Kidney glomerular epithelial cell (primary cell): ENCODE measurements at regions not wholly inside any gene's neighbourhood (a gene's known extent, or its start where the extent isn't known, plus 50 kb on each side); places are given as distances from the start of the nearest gene placed in this dataset.
"Not testable (repeated sequence)": the region's sequence is repeated elsewhere in the genome, so short reads cannot be mapped to it uniquely, and the experiment has no call there.

ENCODE experiments used
- DNase-seq: peaks from one replicate; lab custom pipeline; 2025; lab: John Stamatoyannopoulos, UW

- no peak for DNase-seq
Measured at GRCh38 chr18:40148960-40149359, 1806.1 kb upstream of the PIK3C3 start.

GRCh38 chr18:40133253-40133652, 1821.8 kb upstream of the PIK3C3 start:
- peak; percentile 20 for DNase-seq

GRCh38 chr18:40132438-40132837, 1822.6 kb upstream of the PIK3C3 start:
- not testable (repeated sequence) for DNase-seq

- DNase-seq: peak; percentile 30
Measured at GRCh38 chr18:40124107-40124506, 1830.9 kb upstream of the PIK3C3 start.

- no peak for DNase-seq
Measured at GRCh38 chr18:40120796-40121391, 1834.1 kb upstream of the PIK3C3 start.

GRCh38 chr18:40120356-40120755, 1834.7 kb upstream of the PIK3C3 start:
- no peak for DNase-seq

GRCh38 chr18:40119581-40119980, 1835.5 kb upstream of the PIK3C3 start:
- DNase-seq: not testable (repeated sequence)

- DNase-seq: no peak
Measured at GRCh38 chr18:40110455-40110854, 1844.6 kb upstream of the PIK3C3 start.

GRCh38 chr18:40109252-40110049, 1845.6 kb upstream of the PIK3C3 start:
- peak; percentile 21 for DNase-seq

GRCh38 chr18:40108596-40108995, 1846.4 kb upstream of the PIK3C3 start:
- DNase-seq: no peak

GRCh38 chr18:40102903-40103302, 1852.1 kb upstream of the PIK3C3 start:
- DNase-seq: no peak

GRCh38 chr18:40099641-40100040, 1855.4 kb upstream of the PIK3C3 start:
- DNase-seq: no peak

GRCh38 chr18:40096675-40097074, 1858.4 kb upstream of the PIK3C3 start:
- no peak for DNase-seq

- no peak for DNase-seq
Measured at GRCh38 chr18:40094441-40094840, 1860.6 kb upstream of the PIK3C3 start.

- DNase-seq: no peak
Measured at GRCh38 chr18:40088130-40088529, 1866.9 kb upstream of the PIK3C3 start.

GRCh38 chr18:40079786-40080185, 1875.2 kb upstream of the PIK3C3 start:
- no peak for DNase-seq

GRCh38 chr18:40075616-40076015, 1879.4 kb upstream of the PIK3C3 start:
- DNase-seq: no peak

GRCh38 chr18:40072761-40073160, 1882.3 kb upstream of the PIK3C3 start:
- DNase-seq: no peak

- DNase-seq: no peak
Measured at GRCh38 chr18:40066368-40066767, 1888.7 kb upstream of the PIK3C3 start.

GRCh38 chr18:40063488-40063887, 1891.5 kb upstream of the PIK3C3 start:
- DNase-seq: no peak

- DNase-seq: no peak
Measured at GRCh38 chr18:40061086-40061485, 1893.9 kb upstream of the PIK3C3 start.

- no peak for DNase-seq
Measured at GRCh38 chr18:40060562-40060961, 1894.5 kb upstream of the PIK3C3 start.

- DNase-seq: no peak
Measured at GRCh38 chr18:40058811-40059570, 1896.0 kb upstream of the PIK3C3 start.
